ENCODE measurements at regions not wholly inside any gene's neighbourhood (a gene's known extent, or its start where the extent isn't known, plus 50 kb on each side); places are given as distances from the start of the nearest gene placed in this dataset.
A peak's percentile ranks its signal among the peaks of the same experiment; 100 is the strongest.

DNA sequence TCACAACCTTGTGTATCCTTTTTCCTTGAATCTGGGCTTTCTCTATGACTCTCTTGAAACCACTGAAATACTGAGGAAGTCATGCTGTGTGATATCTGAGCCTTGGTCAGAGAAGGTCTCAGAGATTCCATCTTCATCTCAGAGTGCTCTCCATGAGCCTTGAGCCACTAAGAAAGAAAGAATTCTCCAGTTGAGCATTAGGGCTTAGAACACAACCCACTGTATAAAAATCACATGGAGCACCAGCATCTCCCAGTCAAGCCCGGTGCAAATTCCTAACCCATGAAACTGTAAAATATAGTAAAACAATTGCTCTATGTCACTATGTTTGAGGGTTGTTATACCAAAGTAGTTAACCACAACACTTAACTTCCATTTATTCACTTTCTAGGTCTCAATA is 181.4 kb downstream of the MOXD1 start:
- Histone ChIP-seq H3K4me3 (no peak overlapping the region), H3K4me1 (no peaks in the 10 kb centered on the region), H3K27me3 (no peaks in the 10 kb centered on the region), H3K9me3 (no peaks in the 10 kb centered on the region), H3K27ac (no peak overlapping the region), H3K36me3 (no peaks in the 10 kb centered on the region)
- TF ChIP-seq, protein P1, sequence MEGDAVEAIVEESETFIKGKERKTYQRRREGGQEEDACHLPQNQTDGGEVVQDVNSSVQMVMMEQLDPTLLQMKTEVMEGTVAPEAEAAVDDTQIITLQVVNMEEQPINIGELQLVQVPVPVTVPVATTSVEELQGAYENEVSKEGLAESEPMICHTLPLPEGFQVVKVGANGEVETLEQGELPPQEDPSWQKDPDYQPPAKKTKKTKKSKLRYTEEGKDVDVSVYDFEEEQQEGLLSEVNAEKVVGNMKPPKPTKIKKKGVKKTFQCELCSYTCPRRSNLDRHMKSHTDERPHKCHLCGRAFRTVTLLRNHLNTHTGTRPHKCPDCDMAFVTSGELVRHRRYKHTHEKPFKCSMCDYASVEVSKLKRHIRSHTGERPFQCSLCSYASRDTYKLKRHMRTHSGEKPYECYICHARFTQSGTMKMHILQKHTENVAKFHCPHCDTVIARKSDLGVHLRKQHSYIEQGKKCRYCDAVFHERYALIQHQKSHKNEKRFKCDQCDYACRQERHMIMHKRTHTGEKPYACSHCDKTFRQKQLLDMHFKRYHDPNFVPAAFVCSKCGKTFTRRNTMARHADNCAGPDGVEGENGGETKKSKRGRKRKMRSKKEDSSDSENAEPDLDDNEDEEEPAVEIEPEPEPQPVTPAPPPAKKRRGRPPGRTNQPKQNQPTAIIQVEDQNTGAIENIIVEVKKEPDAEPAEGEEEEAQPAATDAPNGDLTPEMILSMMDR (IDR thresholded peaks at IDR 0.05): no peak
- intact Hi-C loops (cut with DNase I; ENCODE audit: low total_unique reads): loop anchor here (2.0 kb wide), 1 partner anchor 295 kb away; no protein-coding TSS in a partner anchor
- DNase-seq: no peak

DNA sequence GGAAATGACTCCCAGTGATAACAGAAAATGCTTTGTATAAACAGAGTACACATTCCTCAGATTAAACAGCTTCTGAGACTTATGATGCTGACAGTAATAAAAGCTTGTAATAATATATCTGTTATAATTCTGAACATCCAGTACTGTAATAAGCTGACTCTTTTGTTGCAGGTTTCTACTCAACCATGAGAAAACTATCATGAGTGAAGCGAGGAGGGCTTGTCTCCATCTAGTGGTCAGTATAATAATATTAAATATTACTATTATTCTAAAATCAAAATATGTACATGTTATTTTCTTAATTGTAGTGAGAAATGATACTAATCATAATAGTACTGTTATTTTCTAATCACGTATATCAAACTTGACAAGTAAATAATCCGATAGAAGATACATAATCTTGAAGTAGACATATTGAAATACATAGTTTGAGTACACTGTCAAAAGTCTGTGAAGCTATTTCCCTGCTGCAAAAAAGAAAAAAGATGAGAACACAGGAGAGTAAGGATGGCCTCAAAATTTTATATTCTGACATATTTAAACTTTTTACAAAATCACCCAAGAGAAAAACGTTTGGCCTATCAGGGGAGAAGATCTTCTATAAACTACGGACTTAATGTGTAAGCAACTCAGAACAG is 183.1 kb downstream of the MOXD1 start:
- Histone ChIP-seq H3K27ac (no peak overlapping the region), H3K36me3 (no peaks in the 10 kb centered on the region), H3K9me3 (no peaks in the 10 kb centered on the region), H3K4me1 (no peaks in the 10 kb centered on the region), H3K27me3 (no peaks in the 10 kb centered on the region), H3K4me3 (no peak overlapping the region)
- TF ChIP-seq, protein P1 (IDR thresholded peaks at IDR 0.05): peak; percentile 40 to 60
- DNase-seq: no peak
- intact Hi-C loops (cut with DNase I; ENCODE audit: low total_unique reads): no loop called here

DNA sequence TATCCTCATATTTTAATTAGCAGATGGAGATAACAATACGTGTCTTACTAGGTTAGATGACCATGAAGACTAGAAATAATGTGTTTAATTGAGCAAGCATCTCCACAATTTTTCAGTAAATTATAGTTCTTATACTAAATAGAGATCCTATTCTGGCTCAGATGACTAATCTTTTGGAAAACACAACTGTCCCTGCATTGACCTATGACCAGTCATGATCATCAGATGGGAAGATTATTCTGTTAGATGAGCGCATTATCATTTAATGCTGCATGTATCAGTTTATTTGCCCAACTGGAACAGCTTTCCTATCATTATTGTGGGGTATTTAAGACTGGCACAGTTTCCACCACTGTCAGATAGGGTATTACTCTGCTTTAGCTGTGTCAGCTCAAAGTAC is 185.5 kb downstream of the MOXD1 start:
- H3K4me3 ChIP-seq: no peak overlapping the region
- DNase-seq: no peak
- H3K36me3 ChIP-seq: no peaks in the 10 kb centered on the region
- TF ChIP-seq, protein P1 (IDR thresholded peaks at IDR 0.05): no peak
- no peak overlapping the region for H3K27ac ChIP-seq
- no peaks in the 10 kb centered on the region for H3K27me3 ChIP-seq
- no peaks in the 10 kb centered on the region for H3K4me1 ChIP-seq
- H3K9me3 ChIP-seq: no peaks in the 10 kb centered on the region
- intact Hi-C loops (cut with DNase I; ENCODE audit: low total_unique reads): no loop called here

DNA sequence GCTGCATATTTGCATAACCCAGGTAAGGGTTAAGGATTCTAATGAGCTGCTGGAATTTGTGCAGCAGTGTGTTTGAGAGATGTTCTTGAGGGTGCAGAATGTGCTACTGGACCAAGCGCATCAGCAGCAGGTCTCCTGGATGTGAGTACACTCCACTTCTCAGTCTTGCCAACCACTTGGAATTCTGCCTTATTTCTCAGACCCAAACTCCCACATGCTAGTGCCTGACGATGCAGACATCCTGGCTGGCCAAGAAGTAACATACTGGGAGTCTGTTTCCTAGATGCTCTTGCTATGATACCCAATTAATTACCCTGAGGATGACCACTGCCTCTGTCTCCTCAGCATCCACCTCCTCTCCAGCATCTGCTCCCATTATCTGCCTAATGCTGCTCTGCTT is 186.6 kb downstream of the MOXD1 start:
- H3K9me3 ChIP-seq: peaks cover 0 to 4% (median 0%) of the 10 kb centered on the region in 3 donors
- H3K4me1 ChIP-seq: no peaks in the 10 kb centered on the region
- no peak overlapping the region for H3K27ac ChIP-seq
- TF ChIP-seq, protein P1 (IDR thresholded peaks at IDR 0.05): no peak
- intact Hi-C loops (cut with DNase I; ENCODE audit: low total_unique reads): no loop called here
- no peak for DNase-seq
- H3K36me3 ChIP-seq: no peaks in the 10 kb centered on the region
- no peak overlapping the region for H3K4me3 ChIP-seq
- no peaks in the 10 kb centered on the region for H3K27me3 ChIP-seq

DNA sequence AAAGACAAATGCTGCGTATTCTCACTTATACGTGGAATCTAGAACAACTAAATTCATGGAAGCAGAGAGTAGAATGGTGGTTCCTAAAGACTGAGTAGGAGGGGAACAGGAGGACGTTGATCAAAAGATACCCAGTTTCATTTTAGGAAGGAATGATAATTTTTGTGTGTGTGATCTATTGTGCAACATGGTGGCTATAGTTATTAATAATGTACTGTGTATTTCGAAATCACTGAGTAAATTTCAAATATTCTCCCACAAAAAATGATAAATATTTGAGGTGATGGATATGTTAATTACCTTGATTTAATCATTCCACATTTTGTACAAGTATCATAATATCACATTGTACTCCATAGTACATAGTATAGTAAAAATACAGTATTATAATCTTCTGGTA is 187.5 kb downstream of the MOXD1 start:
- intact Hi-C loops (cut with DNase I; ENCODE audit: low total_unique reads): no loop called here
- TF ChIP-seq, protein P1 (IDR thresholded peaks at IDR 0.05): no peak

DNA sequence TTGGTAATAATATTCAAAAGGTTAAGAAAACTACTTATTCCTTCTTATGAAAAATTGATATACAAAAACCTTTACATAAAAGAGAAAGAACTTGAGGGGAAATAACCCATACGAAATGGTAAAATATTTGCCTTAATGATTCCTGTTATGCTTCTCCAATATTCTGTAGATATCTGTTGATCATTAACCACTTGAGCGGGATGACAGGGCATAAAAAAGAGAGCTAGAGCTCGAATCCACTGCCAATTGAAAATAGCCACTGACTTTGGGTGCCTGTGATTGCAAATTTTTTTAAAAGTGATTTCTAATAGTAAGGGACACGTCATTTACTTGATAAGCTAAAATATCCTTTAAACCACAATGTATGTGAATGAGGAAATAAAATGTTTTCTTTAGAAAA is 188.1 kb downstream of the MOXD1 start:
- H3K27ac ChIP-seq: no peak overlapping the region
- H3K4me1 ChIP-seq: no peaks in the 10 kb centered on the region
- intact Hi-C loops (cut with DNase I; ENCODE audit: low total_unique reads): no loop called here
- DNase-seq: no peak
- H3K36me3 ChIP-seq: no peaks in the 10 kb centered on the region
- peaks cover 0 to 4% (median 0%) of the 10 kb centered on the region in 3 donors for H3K9me3 ChIP-seq
- H3K27me3 ChIP-seq: no peaks in the 10 kb centered on the region
- TF ChIP-seq, protein P1 (IDR thresholded peaks at IDR 0.05): no peak
- no peak overlapping the region for H3K4me3 ChIP-seq

More for the DNA sequence above, 187.5 kb downstream of the MOXD1 start:
- no peak for DNase-seq
- H3K4me1 ChIP-seq: no peaks in the 10 kb centered on the region
- no peak overlapping the region for H3K27ac ChIP-seq
- H3K4me3 ChIP-seq: no peak overlapping the region
- no peaks in the 10 kb centered on the region for H3K27me3 ChIP-seq
- H3K9me3 ChIP-seq: peaks cover 0 to 4% (median 0%) of the 10 kb centered on the region in 3 donors
- H3K36me3 ChIP-seq: no peaks in the 10 kb centered on the region

All from tibial artery (tissue), 4 donors.